ENCODE measurements at regions not wholly inside any gene's neighbourhood (a gene's known extent, or its start where the extent isn't known, plus 50 kb on each side); places are given as distances from the start of the nearest gene placed in this dataset.

- no peak overlapping the region for H3K27ac ChIP-seq (ENCODE audit: low read depth, low read length)
- H3K4me3 ChIP-seq (ENCODE audit: low read length in 3 of 3), result no peak overlapping the region
- H3K36me3 ChIP-seq (ENCODE audit: control insufficient read depth in 3 of 3, insufficient read depth in 3 of 3, low read length in 3 of 3), result no peaks in the 10 kb centered on the region
- no peaks in the 10 kb centered on the region for H3K27me3 ChIP-seq (ENCODE audit: control insufficient read depth in 3 of 3, insufficient read depth in 3 of 3, low read length in 3 of 3)
- no peak overlapping the region for H3K9ac ChIP-seq (ENCODE audit: low read depth in 1 of 3, low read length in 3 of 3)
- no peaks in the 10 kb centered on the region for H3K4me1 ChIP-seq (ENCODE audit: control insufficient read depth in 3 of 3, insufficient read depth in 3 of 3, low read length in 3 of 3)
- H3K9me3 ChIP-seq (ENCODE audit: control insufficient read depth in 3 of 3, low read length in 3 of 3), result no peaks in the 10 kb centered on the region
These were observed 69.6 kb downstream of the RDH14 start for GRCh38 chr2:18490901-18491300.

DNA sequence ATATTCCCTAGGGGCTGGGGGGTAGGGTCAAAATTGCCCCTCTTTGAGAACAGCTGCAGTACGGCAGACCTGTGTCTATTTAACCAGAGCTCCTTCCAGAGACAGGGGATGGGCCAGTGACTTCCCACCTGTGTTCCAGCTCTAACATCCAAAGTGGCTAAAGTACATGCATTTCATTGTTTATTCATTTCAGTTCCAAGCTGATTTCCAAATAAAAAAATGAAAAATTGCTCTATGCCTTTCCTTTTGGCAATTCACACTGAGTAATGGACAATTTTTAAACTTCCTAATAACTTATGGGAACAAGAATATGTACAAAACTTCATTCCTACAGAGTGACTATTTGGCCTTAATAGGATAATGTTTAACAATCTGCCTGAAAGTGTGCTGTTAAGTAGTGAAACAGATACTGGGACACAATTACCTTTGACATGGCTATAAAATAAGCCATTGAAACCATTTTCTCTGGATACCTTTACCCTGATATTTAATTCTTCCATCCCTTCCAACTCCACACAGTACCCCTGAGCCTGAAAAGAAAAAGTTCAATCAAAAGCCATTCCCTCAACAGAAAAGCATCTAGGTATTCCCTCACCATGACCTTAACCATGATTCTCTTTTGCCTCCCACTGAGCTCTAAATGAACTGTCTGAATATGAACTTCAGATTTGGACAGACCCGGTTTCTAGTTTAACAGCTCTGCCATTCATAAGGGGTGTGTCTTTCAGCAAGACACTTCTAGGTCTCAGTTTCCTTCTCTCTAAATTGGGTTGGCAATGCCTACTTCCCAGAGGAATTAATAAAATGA lies 73.1 kb downstream of the RDH14 start:
- no peaks in the 10 kb centered on the region for H3K4me1 ChIP-seq (ENCODE audit: control insufficient read depth in 3 of 3, insufficient read depth in 3 of 3, low read length in 3 of 3)
- no peaks in the 10 kb centered on the region for H3K27me3 ChIP-seq (ENCODE audit: control insufficient read depth in 3 of 3, insufficient read depth in 3 of 3, low read length in 3 of 3)
- H3K36me3 ChIP-seq (ENCODE audit: control insufficient read depth in 3 of 3, insufficient read depth in 3 of 3, low read length in 3 of 3), result no peaks in the 10 kb centered on the region
- no peak overlapping the region for H3K4me3 ChIP-seq (ENCODE audit: low read length in 3 of 3)
- H3K9me3 ChIP-seq (ENCODE audit: control insufficient read depth in 3 of 3, low read length in 3 of 3), result no peaks in the 10 kb centered on the region
- H3K27ac ChIP-seq (ENCODE audit: low read depth, low read length), result no peak overlapping the region
- no peak overlapping the region for H3K9ac ChIP-seq (ENCODE audit: low read depth in 1 of 3, low read length in 3 of 3)

DNA sequence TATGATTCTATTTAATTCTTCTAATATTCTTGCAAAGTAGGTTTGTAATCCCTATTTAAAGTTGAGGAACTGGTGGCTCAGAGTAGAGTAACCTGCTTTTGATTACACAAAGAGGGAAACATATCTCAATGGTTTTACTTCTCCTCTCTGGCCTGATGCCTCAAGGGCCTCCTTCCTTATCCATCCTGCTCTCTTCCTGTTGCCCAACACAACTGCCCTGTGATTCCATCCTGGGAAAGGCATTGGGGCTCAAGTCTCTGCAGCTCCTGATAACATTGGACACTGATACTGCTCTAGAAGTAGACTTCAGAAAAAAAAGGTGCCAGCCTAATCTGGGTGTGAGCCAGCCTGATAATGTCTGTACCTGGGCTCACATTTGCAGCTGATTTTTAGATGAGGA lies 75.8 kb downstream of the RDH14 start:
- Histone ChIP-seq H3K27me3 (ENCODE audit: control insufficient read depth in 3 of 3, insufficient read depth in 3 of 3, low read length in 3 of 3) (no peaks in the 10 kb centered on the region), H3K4me1 (ENCODE audit: control insufficient read depth in 3 of 3, insufficient read depth in 3 of 3, low read length in 3 of 3) (peaks cover 0 to 5% (median 2%) of the 10 kb centered on the region in 3 donors), H3K27ac (ENCODE audit: low read depth, low read length) (no peak overlapping the region), H3K36me3 (ENCODE audit: control insufficient read depth in 3 of 3, insufficient read depth in 3 of 3, low read length in 3 of 3) (no peaks in the 10 kb centered on the region), H3K9me3 (ENCODE audit: control insufficient read depth in 3 of 3, low read length in 3 of 3) (no peaks in the 10 kb centered on the region), H3K4me3 (ENCODE audit: low read length in 3 of 3) (no peak overlapping the region), H3K9ac (ENCODE audit: low read depth in 1 of 3, low read length in 3 of 3) (no peak overlapping the region)

DNA sequence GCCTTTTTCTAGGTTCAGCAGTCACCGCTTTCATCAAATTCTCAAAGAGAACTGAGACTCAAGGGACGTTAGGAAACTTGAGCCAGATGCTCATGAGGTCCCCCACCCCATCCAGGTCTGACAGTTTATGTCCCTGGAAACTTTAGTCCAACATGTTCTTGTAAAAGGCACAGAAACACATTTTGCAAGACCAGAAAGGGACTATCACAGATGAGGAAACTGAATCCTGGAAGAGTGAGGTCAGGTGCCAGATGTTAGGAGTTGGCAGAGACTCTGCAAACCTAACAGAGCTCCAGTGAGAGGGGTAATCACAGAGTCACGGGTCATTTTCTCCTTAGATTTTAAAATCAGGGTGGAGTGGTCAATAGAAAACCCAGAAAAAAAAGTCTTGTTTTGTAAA lies 76.6 kb downstream of the RDH14 start:
- H3K4me3 ChIP-seq (ENCODE audit: low read length in 3 of 3), result no peak overlapping the region
- H3K9me3 ChIP-seq (ENCODE audit: control insufficient read depth in 3 of 3, low read length in 3 of 3), result no peaks in the 10 kb centered on the region
- H3K27me3 ChIP-seq (ENCODE audit: control insufficient read depth in 3 of 3, insufficient read depth in 3 of 3, low read length in 3 of 3), result no peaks in the 10 kb centered on the region
- no peak overlapping the region for H3K27ac ChIP-seq (ENCODE audit: low read depth, low read length)
- H3K9ac ChIP-seq (ENCODE audit: low read depth in 1 of 3, low read length in 3 of 3), result no peak overlapping the region
- H3K36me3 ChIP-seq (ENCODE audit: control insufficient read depth in 3 of 3, insufficient read depth in 3 of 3, low read length in 3 of 3), result no peaks in the 10 kb centered on the region
- peaks cover 0 to 5% (median 2%) of the 10 kb centered on the region in 3 donors for H3K4me1 ChIP-seq (ENCODE audit: control insufficient read depth in 3 of 3, insufficient read depth in 3 of 3, low read length in 3 of 3)

- no peaks in the 10 kb centered on the region for H3K9me3 ChIP-seq (ENCODE audit: control insufficient read depth in 3 of 3, low read length in 3 of 3)
- H3K36me3 ChIP-seq (ENCODE audit: control insufficient read depth in 3 of 3, insufficient read depth in 3 of 3, low read length in 3 of 3), result no peaks in the 10 kb centered on the region
- peaks cover 0 to 5% (median 2%) of the 10 kb centered on the region in 3 donors for H3K4me1 ChIP-seq (ENCODE audit: control insufficient read depth in 3 of 3, insufficient read depth in 3 of 3, low read length in 3 of 3)
- no peaks in the 10 kb centered on the region for H3K27me3 ChIP-seq (ENCODE audit: control insufficient read depth in 3 of 3, insufficient read depth in 3 of 3, low read length in 3 of 3)
- H3K27ac ChIP-seq (ENCODE audit: low read depth, low read length), result no peak overlapping the region
- no peak overlapping the region for H3K9ac ChIP-seq (ENCODE audit: low read depth in 1 of 3, low read length in 3 of 3)
- no peak overlapping the region for H3K4me3 ChIP-seq (ENCODE audit: low read length in 3 of 3)
These were observed 77.8 kb downstream of the RDH14 start for GRCh38 chr2:18482666-18483065.

DNA sequence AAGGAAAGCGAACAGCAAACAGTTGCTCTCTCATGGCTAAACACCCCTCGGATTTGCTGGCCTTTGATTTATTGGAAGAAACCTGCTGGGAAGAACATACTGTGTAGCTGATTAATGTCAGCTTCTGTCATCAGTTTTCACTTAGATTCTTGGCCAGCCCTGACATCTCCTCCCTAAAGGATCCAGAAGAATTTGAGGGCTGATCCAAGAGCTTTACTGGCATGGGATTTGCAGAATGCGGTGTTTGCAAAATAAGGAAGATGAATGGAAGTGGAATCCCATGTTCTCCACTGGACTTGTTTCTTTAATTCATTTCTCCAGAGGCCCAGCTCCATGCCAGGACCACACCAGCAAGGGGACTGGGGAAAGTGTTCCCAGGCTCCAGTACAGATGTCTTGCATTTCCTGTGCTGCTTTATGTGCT lies 80.5 kb downstream of the RDH14 start:
- H3K9ac ChIP-seq (ENCODE audit: low read depth in 1 of 3, low read length in 3 of 3), result no peak overlapping the region
- no peaks in the 10 kb centered on the region for H3K27me3 ChIP-seq (ENCODE audit: control insufficient read depth in 3 of 3, insufficient read depth in 3 of 3, low read length in 3 of 3)
- no peak overlapping the region for H3K4me3 ChIP-seq (ENCODE audit: low read length in 3 of 3)
- H3K27ac ChIP-seq (ENCODE audit: low read depth, low read length), result no peak overlapping the region
- H3K9me3 ChIP-seq (ENCODE audit: control insufficient read depth in 3 of 3, low read length in 3 of 3), result no peaks in the 10 kb centered on the region
- H3K36me3 ChIP-seq (ENCODE audit: control insufficient read depth in 3 of 3, insufficient read depth in 3 of 3, low read length in 3 of 3), result no peaks in the 10 kb centered on the region
- H3K4me1 ChIP-seq (ENCODE audit: control insufficient read depth in 3 of 3, insufficient read depth in 3 of 3, low read length in 3 of 3), result peaks cover 0 to 5% (median 2%) of the 10 kb centered on the region in 3 donors

DNA sequence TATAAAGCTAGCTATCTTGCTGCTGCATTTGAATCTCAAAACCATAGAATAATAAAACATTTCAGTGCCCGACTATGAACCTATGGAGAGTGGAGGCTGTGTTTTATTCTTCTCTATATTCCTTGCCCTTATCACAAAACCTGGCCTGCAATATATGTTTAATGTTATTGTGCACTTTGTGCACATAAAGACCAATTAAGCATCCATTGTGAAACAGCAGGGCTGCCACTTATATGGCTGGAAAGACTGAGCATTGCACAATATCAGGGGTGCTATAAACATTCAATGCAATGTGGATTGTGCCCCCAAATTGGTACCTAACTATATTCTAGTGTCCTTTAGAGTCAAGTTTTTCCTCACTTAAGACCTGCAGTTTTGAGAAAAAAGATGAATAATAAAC lies 83.2 kb downstream of the RDH14 start:
- Histone ChIP-seq H3K4me1 (ENCODE audit: control insufficient read depth in 3 of 3, insufficient read depth in 3 of 3, low read length in 3 of 3) (peaks cover 5 to 13% (median 6%) of the 10 kb centered on the region in 3 donors), H3K9ac (ENCODE audit: low read depth in 1 of 3, low read length in 3 of 3) (no peak overlapping the region), H3K27ac (ENCODE audit: low read depth, low read length) (no peak overlapping the region), H3K27me3 (ENCODE audit: control insufficient read depth in 3 of 3, insufficient read depth in 3 of 3, low read length in 3 of 3) (no peaks in the 10 kb centered on the region), H3K9me3 (ENCODE audit: control insufficient read depth in 3 of 3, low read length in 3 of 3) (no peaks in the 10 kb centered on the region), H3K4me3 (ENCODE audit: low read length in 3 of 3) (no peak overlapping the region), H3K36me3 (ENCODE audit: control insufficient read depth in 3 of 3, insufficient read depth in 3 of 3, low read length in 3 of 3) (no peaks in the 10 kb centered on the region)

DNA sequence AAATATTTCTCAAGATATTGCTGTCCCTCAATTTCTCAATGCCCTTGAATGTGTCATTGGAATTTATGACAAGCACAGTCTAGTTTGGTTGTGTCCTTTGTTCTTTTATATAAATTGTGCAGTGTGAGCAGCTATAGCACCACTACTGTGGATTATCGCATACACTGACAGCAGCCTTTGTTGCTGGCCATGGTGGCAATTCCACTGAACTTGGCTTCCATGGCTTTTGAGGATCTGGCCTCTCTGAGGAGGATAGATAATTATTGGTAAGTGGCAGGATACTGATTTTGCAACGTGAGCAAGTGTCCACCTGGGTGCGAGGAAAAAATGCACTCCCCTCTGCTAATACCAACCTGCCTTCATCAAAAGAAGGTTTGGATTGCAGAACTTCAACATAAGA lies 84.0 kb downstream of the RDH14 start:
- H3K4me1 ChIP-seq (ENCODE audit: control insufficient read depth in 3 of 3, insufficient read depth in 3 of 3, low read length in 3 of 3), result peaks cover 5 to 13% (median 6%) of the 10 kb centered on the region in 3 donors
- H3K27me3 ChIP-seq (ENCODE audit: control insufficient read depth in 3 of 3, insufficient read depth in 3 of 3, low read length in 3 of 3), result no peaks in the 10 kb centered on the region
- no peak overlapping the region for H3K4me3 ChIP-seq (ENCODE audit: low read length in 3 of 3)
- no peak overlapping the region for H3K27ac ChIP-seq (ENCODE audit: low read depth, low read length)
- no peaks in the 10 kb centered on the region for H3K36me3 ChIP-seq (ENCODE audit: control insufficient read depth in 3 of 3, insufficient read depth in 3 of 3, low read length in 3 of 3)
- H3K9ac ChIP-seq (ENCODE audit: low read depth in 1 of 3, low read length in 3 of 3), result no peak overlapping the region
- no peaks in the 10 kb centered on the region for H3K9me3 ChIP-seq (ENCODE audit: control insufficient read depth in 3 of 3, low read length in 3 of 3)

GRCh38 chr2:18475884-18476283 lies 84.6 kb downstream of the RDH14 start:
- Histone ChIP-seq H3K9ac (ENCODE audit: low read depth in 1 of 3, low read length in 3 of 3) (no peak overlapping the region), H3K36me3 (ENCODE audit: control insufficient read depth in 3 of 3, insufficient read depth in 3 of 3, low read length in 3 of 3) (no peaks in the 10 kb centered on the region), H3K9me3 (ENCODE audit: control insufficient read depth in 3 of 3, low read length in 3 of 3) (no peaks in the 10 kb centered on the region), H3K4me3 (ENCODE audit: low read length in 3 of 3) (no peak overlapping the region), H3K27me3 (ENCODE audit: control insufficient read depth in 3 of 3, insufficient read depth in 3 of 3, low read length in 3 of 3) (no peaks in the 10 kb centered on the region), H3K4me1 (ENCODE audit: control insufficient read depth in 3 of 3, insufficient read depth in 3 of 3, low read length in 3 of 3) (peaks cover 6 to 13% (median 11%) of the 10 kb centered on the region in 3 donors), H3K27ac (ENCODE audit: low read depth, low read length) (no peak overlapping the region)

DNA sequence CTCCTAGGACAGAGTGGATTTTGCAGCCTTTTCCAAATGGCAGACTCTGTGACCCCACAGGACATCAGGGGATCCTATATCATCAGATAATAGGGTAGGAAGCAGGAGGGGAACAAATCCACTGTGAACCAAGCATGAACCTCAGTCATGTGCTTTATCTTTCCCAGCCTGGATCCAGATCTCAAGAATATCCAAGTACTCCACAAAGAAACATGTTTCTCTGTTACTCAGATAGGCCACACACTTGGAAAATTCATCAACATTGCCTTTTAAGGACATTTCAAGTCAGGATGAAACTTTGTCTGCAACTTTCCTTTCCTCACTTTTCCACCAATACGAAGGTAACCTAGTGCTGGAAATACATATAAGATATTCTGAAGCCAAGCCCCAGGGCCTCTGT lies 85.8 kb downstream of the RDH14 start:
- no peak overlapping the region for H3K4me3 ChIP-seq (ENCODE audit: low read length in 3 of 3)
- H3K36me3 ChIP-seq (ENCODE audit: control insufficient read depth in 3 of 3, insufficient read depth in 3 of 3, low read length in 3 of 3), result no peaks in the 10 kb centered on the region
- H3K4me1 ChIP-seq (ENCODE audit: control insufficient read depth in 3 of 3, insufficient read depth in 3 of 3, low read length in 3 of 3), result peaks cover 5 to 13% (median 7%) of the 10 kb centered on the region in 3 donors
- H3K9me3 ChIP-seq (ENCODE audit: control insufficient read depth in 3 of 3, low read length in 3 of 3), result no peaks in the 10 kb centered on the region
- H3K27ac ChIP-seq (ENCODE audit: low read depth, low read length), result no peak overlapping the region
- H3K9ac ChIP-seq (ENCODE audit: low read depth in 1 of 3, low read length in 3 of 3), result no peak overlapping the region
- no peaks in the 10 kb centered on the region for H3K27me3 ChIP-seq (ENCODE audit: control insufficient read depth in 3 of 3, insufficient read depth in 3 of 3, low read length in 3 of 3)

Data from skeletal muscle tissue (tissue), 3 donors.